Small intestine (tissue), 7 donors: ENCODE measurements at regions not wholly inside any gene's neighbourhood (a gene's known extent, or its start where the extent isn't known, plus 50 kb on each side); places are given as distances from the start of the nearest gene placed in this dataset.

Experiments used
- DNase-seq, 2 donors: peaks; one replicate each; pipeline versions ENCODE4 v3.0.0 to v3.0.0-alpha.2; 2013
- FAIRE-seq: peaks from 2 replicates; lab custom pipeline; 2012; peaks lifted over from hg19 to GRCh38; lab: Jason Lieb, UNC
- H3K27ac ChIP-seq, 3 donors: one replicate each; pipeline ENCODE4 v1.5.1; 2013; ENCODE audit warnings: low read length in 2 of 3, mild to moderate bottlenecking in 2 of 3, control low read depth in 1 of 3, inconsistent platforms in 1 of 3, low read depth in 1 of 3, moderate library complexity in 1 of 3
- H3K27me3 ChIP-seq, 3 donors: one replicate each; pipeline ENCODE4 v1.6.1; 2013; ENCODE audit warnings: low read length in 3 of 3, inconsistent platforms in 1 of 3; ENCODE audit not compliant: control insufficient read depth in 3 of 3, insufficient read depth in 3 of 3
- H3K36me3 ChIP-seq, 3 donors: one replicate each; pipeline ENCODE4 v1.6.1; 2013; ENCODE audit warnings: low read length in 3 of 3, inconsistent platforms in 1 of 3, low read depth in 1 of 3, mild to moderate bottlenecking in 1 of 3, moderate library complexity in 1 of 3; ENCODE audit not compliant: control insufficient read depth in 3 of 3, insufficient read depth in 2 of 3
- H3K4me1 ChIP-seq, 3 donors: one replicate each; pipeline ENCODE4 v1.6.1; 2013; ENCODE audit warnings: low read length in 2 of 3, inconsistent platforms in 1 of 3, low read depth in 1 of 3, mild to moderate bottlenecking in 1 of 3, moderate library complexity in 1 of 3; ENCODE audit not compliant: control insufficient read depth in 3 of 3, insufficient read depth in 2 of 3
- H3K4me3 ChIP-seq, 3 donors: one replicate each; pipeline ENCODE4 v1.5.1; 2013; ENCODE audit warnings: low read length in 3 of 3, control low read depth in 1 of 3, inconsistent platforms in 1 of 3, low read depth in 1 of 3, mild to moderate bottlenecking in 1 of 3, moderate library complexity in 1 of 3
- H3K9me3 ChIP-seq, 2 donors: one replicate each; pipeline ENCODE4 v1.6.1; 2013; ENCODE audit warnings: low read depth in 1 of 2, low read length in 1 of 2; ENCODE audit not compliant: control insufficient read depth in 2 of 2, insufficient read depth in 1 of 2
- WGBS, 3 donors: extraction: QIAGEN DNeasy Blood & Tissue Kit; methylation state at CpG; one replicate each; pipeline ENCODE4 v1.1.7; 2013; 5-methylcytosine and 5-hydroxymethylcytosine counted together
- donor health status: healthy with polysubstance abuse.
- donor health status: control.
- donor health status: control.
- donor health status: Bipolar disorder and iron deficiency.
- donor health status: healthy.

DNA sequence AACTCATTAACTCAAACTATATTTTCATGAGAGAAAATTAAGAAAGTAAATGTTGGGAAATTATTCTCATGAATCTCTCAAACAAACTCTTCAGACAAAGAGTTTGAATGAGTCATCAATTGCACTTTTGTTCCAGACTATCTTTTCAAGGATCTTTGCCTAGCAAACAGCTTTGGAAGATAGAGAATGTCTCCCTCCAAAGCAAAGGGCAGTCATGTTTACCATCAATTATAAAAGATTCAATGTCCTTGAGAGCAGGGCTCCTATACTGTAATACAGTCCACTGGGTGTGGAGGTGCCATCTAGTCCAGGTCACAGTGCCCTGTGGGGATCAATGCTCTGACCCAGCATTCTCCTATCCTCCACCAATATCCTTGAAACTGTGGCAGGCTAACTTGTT lies 1429.3 kb downstream of the EFNA5 start:
- Histone ChIP-seq H3K36me3 (no peaks in the 10 kb centered on the region), H3K4me3 (no peak overlapping the region), H3K9me3 (no peaks in the 10 kb centered on the region), H3K4me1 (no peaks in the 10 kb centered on the region), H3K27me3 (no peaks in the 10 kb centered on the region), H3K27ac (no peak overlapping the region)
- DNase-seq: no peak
- no peak for FAIRE-seq

DNA sequence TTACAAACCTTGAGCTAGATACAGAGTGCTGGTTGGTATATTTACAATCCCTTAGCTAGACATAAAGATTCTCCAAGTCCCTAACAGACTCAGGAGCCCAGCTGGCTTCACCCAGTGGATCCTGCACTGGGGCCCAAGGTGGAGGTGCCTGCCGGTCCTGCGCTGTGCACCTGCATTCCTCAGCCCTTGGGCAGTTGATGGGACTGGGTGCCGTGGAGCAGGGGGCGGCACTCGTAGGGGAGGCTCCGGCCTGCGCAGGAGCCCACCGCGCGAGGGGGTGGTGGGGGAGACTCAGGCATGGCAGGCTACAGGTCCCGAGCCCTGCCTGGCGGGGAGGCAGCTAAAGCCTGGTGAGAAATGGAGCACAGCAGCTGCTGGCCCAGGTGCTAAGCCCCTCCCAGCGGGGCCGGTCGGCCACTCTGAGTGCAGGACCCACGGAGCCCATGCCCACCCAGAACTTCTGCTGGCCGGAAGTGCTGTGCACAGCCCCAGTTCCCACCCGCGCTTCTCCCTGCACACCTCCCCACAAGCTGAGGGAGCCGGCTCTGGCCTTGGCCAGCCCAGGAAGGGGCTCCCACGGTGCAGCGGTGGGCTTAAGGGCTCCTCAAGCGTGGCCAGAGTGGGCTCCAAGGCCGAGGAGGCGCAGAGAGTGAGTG lies 1464.7 kb downstream of the EFNA5 start:
- H3K27ac ChIP-seq: no peak overlapping the region
- no peak for FAIRE-seq
- no peaks in the 10 kb centered on the region for H3K4me1 ChIP-seq
- H3K9me3 ChIP-seq: peaks cover 1 to 4% of the 10 kb centered on the region in 2 donors
- no peaks in the 10 kb centered on the region for H3K36me3 ChIP-seq
- WGBS, 3 donors: 87 to 94% (median 87%) methylated on average over 24 to 25 of the region's 25 CpGs
- no peak overlapping the region for H3K4me3 ChIP-seq
- DNase-seq: no peak
- no peaks in the 10 kb centered on the region for H3K27me3 ChIP-seq

DNA sequence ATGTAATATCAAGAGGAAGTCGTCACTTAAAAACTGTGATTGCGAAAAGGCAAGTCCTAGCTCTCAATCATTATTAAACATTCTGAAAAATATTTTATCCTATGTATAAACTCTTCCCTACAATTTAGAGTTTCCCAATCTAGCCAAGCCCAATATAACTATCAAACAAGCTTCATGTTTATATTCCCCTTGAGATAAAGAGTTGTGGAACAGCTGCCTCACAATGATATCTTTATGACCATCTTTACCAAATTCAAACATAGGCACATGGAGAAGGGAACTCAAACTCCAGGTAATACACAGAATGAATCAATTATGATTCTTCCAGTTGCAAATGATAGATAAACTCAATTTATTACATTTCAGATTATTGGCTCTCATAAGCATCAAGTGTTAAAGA lies 1468.7 kb downstream of the EFNA5 start:
- no peak for FAIRE-seq
- Histone ChIP-seq H3K27me3 (no peaks in the 10 kb centered on the region), H3K9me3 (peaks cover 1 to 4% of the 10 kb centered on the region in 2 donors), H3K4me3 (no peak overlapping the region), H3K4me1 (no peaks in the 10 kb centered on the region), H3K36me3 (no peaks in the 10 kb centered on the region), H3K27ac (no peak overlapping the region)
- 65 to 81% (median 78%) methylated on average over 2 of the region's 2 CpGs for WGBS, 3 donors
- DNase-seq: no peak

DNA sequence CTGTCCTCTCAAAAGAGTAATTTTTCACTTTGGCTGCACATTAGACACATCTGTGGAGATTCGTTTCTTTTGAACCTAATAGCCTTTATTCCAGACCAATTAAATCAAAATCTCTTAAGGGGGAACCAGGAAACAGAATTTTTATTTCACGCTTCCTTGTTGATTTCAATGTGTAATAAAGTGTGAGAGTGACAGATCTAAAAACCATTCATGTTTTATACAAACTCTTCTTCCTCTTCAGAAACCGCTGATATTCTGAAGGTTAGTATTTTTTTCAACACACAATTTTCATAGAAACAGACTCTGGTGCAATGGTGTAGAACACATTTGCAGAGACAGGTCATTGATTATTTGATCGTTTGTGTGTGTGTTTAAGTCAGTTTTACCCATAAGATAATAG lies 1469.8 kb downstream of the EFNA5 start:
- Histone ChIP-seq H3K9me3 (peaks cover 0 to 1% of the 10 kb centered on the region in 2 donors), H3K36me3 (no peaks in the 10 kb centered on the region), H3K27ac (no peak overlapping the region), H3K4me1 (no peaks in the 10 kb centered on the region), H3K27me3 (no peaks in the 10 kb centered on the region), H3K4me3 (no peak overlapping the region)
- DNase-seq: no peak
- FAIRE-seq: no peak
- 60 to 77% (median 64%) methylated on average over 4 of the region's 4 CpGs for WGBS, 3 donors

DNA sequence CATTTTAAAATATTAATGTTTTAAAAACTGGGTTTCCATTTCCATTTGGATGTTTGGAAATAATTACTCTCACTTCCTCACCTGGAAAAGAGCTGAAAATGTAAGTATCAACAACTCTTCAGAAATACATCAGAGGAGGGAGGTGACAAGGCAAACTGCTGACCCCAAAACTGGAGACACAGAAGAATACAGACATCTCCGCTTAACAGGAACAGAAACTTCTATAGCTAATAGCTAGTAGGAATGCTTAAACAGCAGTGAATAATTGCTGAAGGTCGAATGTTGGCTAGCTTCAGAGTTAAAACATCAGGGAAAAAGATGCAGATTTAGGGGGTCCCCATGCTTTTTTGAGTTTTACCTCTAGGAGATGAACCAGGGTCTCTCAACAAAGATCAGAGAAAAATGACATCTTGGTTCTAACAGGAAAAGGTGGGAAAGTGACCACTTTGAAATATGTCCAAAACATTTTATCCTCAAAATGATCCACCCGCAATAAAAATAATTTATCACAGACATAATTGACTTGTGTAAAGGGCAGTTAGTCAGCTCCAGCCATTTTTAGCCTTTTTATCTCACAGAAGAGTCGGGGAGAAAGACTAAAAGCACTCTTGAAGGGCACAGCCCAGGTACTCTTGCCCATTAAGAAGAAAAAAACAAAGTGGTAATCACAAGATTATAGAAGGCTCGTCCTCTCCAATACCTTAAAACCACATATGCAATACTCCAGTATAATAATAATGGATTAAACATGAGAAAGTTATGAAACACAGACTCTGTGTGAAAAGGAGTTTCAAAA lies 1474.9 kb downstream of the EFNA5 start:
- no peaks in the 10 kb centered on the region for H3K27me3 ChIP-seq
- H3K27ac ChIP-seq: no peak overlapping the region
- 55 to 69% (median 57%) methylated on average over 5 of the region's 5 CpGs for WGBS, 3 donors
- no peak overlapping the region for H3K4me3 ChIP-seq
- no peaks in the 10 kb centered on the region for H3K36me3 ChIP-seq
- DNase-seq (no peak), FAIRE-seq (no peak)
- no peaks in the 10 kb centered on the region for H3K9me3 ChIP-seq
- H3K4me1 ChIP-seq: no peaks in the 10 kb centered on the region

DNA sequence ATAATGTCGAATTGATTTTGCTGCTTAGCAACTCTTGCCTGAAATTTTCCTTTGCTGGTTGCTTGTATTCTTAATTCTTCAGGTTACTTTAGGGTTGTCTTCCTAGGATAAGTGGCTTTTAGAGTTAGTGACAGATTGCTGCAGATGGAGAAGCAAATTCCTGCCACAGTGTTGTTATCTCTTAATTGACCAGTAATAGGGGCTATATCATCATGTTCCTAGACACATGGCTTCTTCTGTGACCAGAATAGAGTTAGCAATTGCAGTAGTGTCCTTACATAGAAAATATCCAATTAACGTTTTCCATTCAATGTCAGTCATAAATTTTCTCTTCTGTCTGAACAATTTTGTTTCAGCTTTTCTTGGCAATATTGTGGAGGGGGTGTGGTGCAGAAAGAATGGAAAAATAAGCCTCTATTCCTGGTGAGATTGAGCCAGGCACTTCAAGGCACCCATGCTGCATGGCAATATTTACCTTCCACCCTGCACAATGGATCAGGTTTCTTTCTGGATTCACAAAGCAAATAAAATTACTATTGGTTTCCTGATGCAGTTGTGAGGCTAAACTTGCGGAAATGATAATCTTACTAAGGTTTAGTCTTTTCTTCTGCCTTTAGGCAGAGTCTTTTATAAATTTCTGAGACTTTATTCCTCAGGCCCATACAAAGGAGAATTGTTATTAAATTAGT lies 1481.5 kb downstream of the EFNA5 start:
- FAIRE-seq: no peak
- Histone ChIP-seq H3K36me3 (no peaks in the 10 kb centered on the region), H3K27ac (no peak overlapping the region), H3K9me3 (no peaks in the 10 kb centered on the region), H3K27me3 (no peaks in the 10 kb centered on the region), H3K4me3 (no peak overlapping the region), H3K4me1 (no peaks in the 10 kb centered on the region)
- DNase-seq: no peak
- WGBS, 3 donors: 70 to 79% (median 72%) methylated on average over 3 of the region's 3 CpGs

DNA sequence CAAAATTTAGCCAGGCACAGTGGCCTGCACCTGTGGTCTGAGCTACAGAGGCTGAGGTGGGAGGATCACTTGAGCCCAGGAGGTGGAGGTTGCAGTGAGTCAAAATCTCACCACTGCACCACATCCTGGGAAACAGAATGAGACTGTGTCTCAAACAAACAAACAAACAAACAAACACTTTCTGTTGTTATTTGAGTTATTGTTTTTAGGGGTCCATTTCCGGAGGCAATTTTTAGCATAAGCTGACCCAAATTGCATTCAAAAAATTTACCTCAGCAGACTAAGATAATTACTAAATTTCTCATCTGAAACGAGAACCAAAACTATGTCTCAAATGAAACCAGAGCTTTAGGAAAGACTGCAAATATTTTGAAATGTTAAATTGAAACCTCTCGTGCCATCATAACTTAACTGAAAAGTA lies 1485.1 kb downstream of the EFNA5 start:
- Histone ChIP-seq H3K4me1 (no peaks in the 10 kb centered on the region), H3K27me3 (no peaks in the 10 kb centered on the region), H3K36me3 (no peaks in the 10 kb centered on the region), H3K4me3 (no peak overlapping the region), H3K9me3 (no peaks in the 10 kb centered on the region), H3K27ac (no peak overlapping the region)
- no peak for FAIRE-seq
- DNase-seq: no peak
- WGBS, 3 donors: 79 to 85% (median 85%) methylated on average over 3 of the region's 3 CpGs

DNA sequence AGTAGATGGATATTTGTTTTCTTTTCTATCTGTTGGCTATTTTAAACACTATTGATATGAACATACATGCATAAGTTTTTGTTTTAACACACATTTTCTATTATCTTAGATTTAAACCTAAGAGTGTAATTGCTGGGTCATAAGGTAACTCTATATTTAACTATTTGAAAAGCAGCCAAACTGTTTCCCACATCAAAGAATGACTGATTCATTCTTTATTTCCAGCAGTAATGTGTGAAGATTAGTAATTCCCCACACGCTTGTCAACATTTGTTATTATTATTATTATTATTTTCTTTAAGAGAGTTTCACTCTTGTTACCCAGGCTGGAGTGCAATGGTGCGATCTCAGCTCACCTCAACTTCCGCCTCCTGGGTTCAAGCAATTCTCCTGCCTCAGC lies 1495.8 kb downstream of the EFNA5 start:
- DNase-seq (no peak), FAIRE-seq (no peak)
- Histone ChIP-seq H3K9me3 (peaks cover 1 to 3% of the 10 kb centered on the region in 2 donors), H3K4me3 (no peak overlapping the region), H3K27ac (no peak overlapping the region), H3K36me3 (no peaks in the 10 kb centered on the region), H3K4me1 (no peaks in the 10 kb centered on the region), H3K27me3 (no peaks in the 10 kb centered on the region)
- WGBS, 3 donors: 81 to 90% (median 88%) methylated on average over 3 of the region's 3 CpGs
